ENCODE measurements at regions not wholly inside any gene's neighbourhood (a gene's known extent, or its start where the extent isn't known, plus 50 kb on each side); places are given as distances from the start of the nearest gene placed in this dataset.

DNA sequence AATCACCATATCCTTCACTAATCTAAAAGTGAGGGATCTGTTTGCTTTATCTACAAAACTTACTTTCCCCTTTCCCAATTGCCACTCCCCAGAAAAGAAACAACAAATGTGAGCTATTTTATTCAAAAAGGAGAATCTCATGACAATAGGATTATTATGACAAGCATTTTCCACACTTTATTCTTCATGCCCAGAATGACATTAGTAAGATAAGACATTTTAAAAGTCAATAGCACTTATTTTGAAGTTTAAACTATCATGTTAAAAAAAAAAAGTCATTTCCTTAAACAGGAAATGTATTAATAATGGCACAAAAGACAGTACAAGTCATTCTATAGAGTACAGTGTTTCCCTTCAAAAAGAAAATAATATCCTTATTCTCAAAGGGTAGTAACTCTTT is 58.8 kb upstream of the HNRNPA3 start:
- Histone ChIP-seq H3K4me3 (no peak overlapping the region), H3K4me1 (replicated peaks; ENCODE audit: insufficient read depth) (no peaks in the 10 kb centered on the region), H3F3A (ENCODE audit: insufficient read depth, low read depth) (no peaks in the 10 kb centered on the region), H3K27me3 (ENCODE audit: insufficient read depth, low read depth) (no peaks in the 10 kb centered on the region), H3K36me3 (ENCODE audit: low read depth) (no peaks in the 10 kb centered on the region), H3K79me2 (ENCODE audit: low read depth) (no peaks in the 10 kb centered on the region), H3K9me2 (ENCODE audit: insufficient read depth) (no peaks in the 10 kb centered on the region; the same call in 1 of the 2 replicates), H3K9me3 (ENCODE audit: insufficient read depth, low read depth) (no peaks in the 10 kb centered on the region), H3K4me2 (no peak overlapping the region), H3K27ac (no peak overlapping the region), H2AFZ (no peak overlapping the region), H4K20me1 (ENCODE audit: insufficient read depth) (no peaks in the 10 kb centered on the region)
- TF ChIP-seq EZH2 (IDR thresholded peaks at IDR 0.05; ENCODE audit: low read depth) = no peak
- TF ChIP-seq, protein P1, sequence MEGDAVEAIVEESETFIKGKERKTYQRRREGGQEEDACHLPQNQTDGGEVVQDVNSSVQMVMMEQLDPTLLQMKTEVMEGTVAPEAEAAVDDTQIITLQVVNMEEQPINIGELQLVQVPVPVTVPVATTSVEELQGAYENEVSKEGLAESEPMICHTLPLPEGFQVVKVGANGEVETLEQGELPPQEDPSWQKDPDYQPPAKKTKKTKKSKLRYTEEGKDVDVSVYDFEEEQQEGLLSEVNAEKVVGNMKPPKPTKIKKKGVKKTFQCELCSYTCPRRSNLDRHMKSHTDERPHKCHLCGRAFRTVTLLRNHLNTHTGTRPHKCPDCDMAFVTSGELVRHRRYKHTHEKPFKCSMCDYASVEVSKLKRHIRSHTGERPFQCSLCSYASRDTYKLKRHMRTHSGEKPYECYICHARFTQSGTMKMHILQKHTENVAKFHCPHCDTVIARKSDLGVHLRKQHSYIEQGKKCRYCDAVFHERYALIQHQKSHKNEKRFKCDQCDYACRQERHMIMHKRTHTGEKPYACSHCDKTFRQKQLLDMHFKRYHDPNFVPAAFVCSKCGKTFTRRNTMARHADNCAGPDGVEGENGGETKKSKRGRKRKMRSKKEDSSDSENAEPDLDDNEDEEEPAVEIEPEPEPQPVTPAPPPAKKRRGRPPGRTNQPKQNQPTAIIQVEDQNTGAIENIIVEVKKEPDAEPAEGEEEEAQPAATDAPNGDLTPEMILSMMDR (conservative IDR thresholded peaks at IDR 0.05) = no peak
- BruUV-seq (replicated peaks) = no TSS peak
- CTCF ChIA-PET = interaction anchor here (0.7 kb wide), 1 partner anchor 181 kb away, joined by 6 read pairs; no protein-coding TSS in a partner anchor
- intact Hi-C loops (cut with micrococcal nuclease; ENCODE audit: unreplicated experiment) = no loop called here
- no peak for DNase-seq
- POLR2A ChIA-PET (ENCODE audit: unreplicated experiment) = no interaction called here

DNA sequence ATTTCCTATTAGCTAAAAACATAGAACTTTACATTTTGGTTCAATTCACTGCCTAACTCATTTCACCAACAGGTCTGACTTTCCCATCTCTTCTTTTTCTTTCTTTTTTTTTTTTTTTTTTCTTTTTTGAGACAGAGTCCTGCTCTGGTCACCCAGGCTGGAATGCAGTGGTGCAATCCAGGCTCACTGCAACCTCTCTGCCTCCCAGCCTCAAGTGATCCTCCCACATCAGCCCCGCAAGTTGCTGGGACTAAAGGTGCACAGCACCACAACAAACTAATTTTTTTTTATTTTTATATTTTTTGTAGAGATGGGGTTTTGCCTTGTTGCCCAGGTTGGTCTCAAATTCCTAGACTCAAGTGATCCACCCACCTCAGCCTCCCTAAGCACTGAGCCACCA is 57.8 kb upstream of the HNRNPA3 start:
- Histone ChIP-seq H3K79me2 (ENCODE audit: low read depth) (no peaks in the 10 kb centered on the region), H2AFZ (no peak overlapping the region), H3K9me3 (ENCODE audit: insufficient read depth, low read depth) (no peaks in the 10 kb centered on the region), H3K9me2 (ENCODE audit: insufficient read depth) (no peaks in the 10 kb centered on the region; the same call in 1 of the 2 replicates), H3F3A (ENCODE audit: insufficient read depth, low read depth) (no peaks in the 10 kb centered on the region), H3K36me3 (ENCODE audit: low read depth) (no peaks in the 10 kb centered on the region), H3K4me2 (no peak overlapping the region), H3K27ac (no peak overlapping the region), H3K4me1 (replicated peaks; ENCODE audit: insufficient read depth) (no peaks in the 10 kb centered on the region), H4K20me1 (ENCODE audit: insufficient read depth) (no peaks in the 10 kb centered on the region), H3K27me3 (ENCODE audit: insufficient read depth, low read depth) (no peaks in the 10 kb centered on the region), H3K4me3 (no peak overlapping the region)
- intact Hi-C loops (cut with micrococcal nuclease; ENCODE audit: unreplicated experiment) = no loop called here
- no TSS peak for BruUV-seq (replicated peaks)
- POLR2A ChIA-PET (ENCODE audit: unreplicated experiment) = no interaction called here
- DNase-seq = no peak
- no peak for TF ChIP-seq EZH2 (IDR thresholded peaks at IDR 0.05; ENCODE audit: low read depth)
- TF ChIP-seq, protein P1 (conservative IDR thresholded peaks at IDR 0.05) = no peak
- CTCF ChIA-PET = interaction anchor here (0.6 to 0.7 kb wide), 2 partner anchors 8 to 269 kb away, joined by 3 to 9 read pairs; no protein-coding TSS in a partner anchor

DNA sequence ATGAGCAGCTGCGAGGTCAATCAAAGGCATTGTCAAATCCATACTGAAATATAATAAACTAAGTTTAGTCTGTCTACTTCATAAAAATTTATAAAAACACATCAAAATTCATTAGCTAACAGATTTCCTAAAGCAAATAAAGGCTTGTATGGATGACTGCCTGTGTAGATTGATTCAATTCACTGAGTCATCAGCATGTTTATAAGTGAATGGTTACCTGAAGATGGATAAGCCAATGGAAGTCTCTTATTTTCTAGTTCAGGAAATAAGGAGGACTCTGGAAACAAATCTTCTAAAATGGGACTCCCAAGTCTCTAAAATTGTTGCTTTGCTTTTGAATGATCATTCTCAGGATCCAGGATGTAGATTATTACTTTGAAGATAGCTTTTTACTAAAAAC is 57.0 kb upstream of the HNRNPA3 start:
- TF ChIP-seq EZH2 (IDR thresholded peaks at IDR 0.05; ENCODE audit: low read depth) = no peak
- TF ChIP-seq, protein P1 (conservative IDR thresholded peaks at IDR 0.05) = no peak
- POLR2A ChIA-PET (ENCODE audit: unreplicated experiment) = no interaction called here
- Histone ChIP-seq H3K4me2 (no peak overlapping the region), H3K36me3 (ENCODE audit: low read depth) (no peaks in the 10 kb centered on the region), H3K27ac (no peak overlapping the region), H2AFZ (peak overlapping the region; percentile 42), H3K9me3 (ENCODE audit: insufficient read depth, low read depth) (no peaks in the 10 kb centered on the region), H4K20me1 (ENCODE audit: insufficient read depth) (no peaks in the 10 kb centered on the region), H3K27me3 (ENCODE audit: insufficient read depth, low read depth) (no peaks in the 10 kb centered on the region), H3K79me2 (ENCODE audit: low read depth) (no peaks in the 10 kb centered on the region), H3K9me2 (ENCODE audit: insufficient read depth) (no peaks in the 10 kb centered on the region; the same call in 1 of the 2 replicates), H3K4me1 (replicated peaks; ENCODE audit: insufficient read depth) (no peaks in the 10 kb centered on the region), H3K4me3 (no peak overlapping the region), H3F3A (ENCODE audit: insufficient read depth, low read depth) (no peaks in the 10 kb centered on the region)
- no peak for DNase-seq
- no TSS peak for BruUV-seq (replicated peaks)
- intact Hi-C loops (cut with micrococcal nuclease; ENCODE audit: unreplicated experiment) = no loop called here
- CTCF ChIA-PET = interaction anchor here (0.7 kb wide), 1 partner anchor 721 kb away, joined by 8 read pairs; no protein-coding TSS in a partner anchor

All from PC-9 (cell line).